HG02943 (cell line): ENCODE measurements at regions not wholly inside any gene's neighbourhood (a gene's known extent, or its start where the extent isn't known, plus 50 kb on each side); places are given as distances from the start of the nearest gene placed in this dataset.

Source experiments
- ATAC-seq: cut with Tn5 transposase; IDR thresholded peaks from one replicate; pipeline ENCODE4 v1.9.1; 2021; ENCODE audit warnings: mild to moderate bottlenecking, low read depth, moderate library complexity; ENCODE audit not compliant: unreplicated experiment

GRCh38 chr5:10854506-10855277 lies 93.7 kb upstream of the DAP start:
- ATAC-seq, result no peak

GRCh38 chr5:10853154-10853553 lies 92.1 kb upstream of the DAP start:
- ATAC-seq, result no peak

- ATAC-seq, result no peak
Measured at GRCh38 chr5:10849278-10849677, 88.2 kb upstream of the DAP start.

GRCh38 chr5:10844016-10844415 lies 83.0 kb upstream of the DAP start:
- no peak for ATAC-seq

GRCh38 chr5:10842823-10843222 lies 81.8 kb upstream of the DAP start:
- no peak for ATAC-seq

- no peak for ATAC-seq
Measured at GRCh38 chr5:10839916-10840599, 79.0 kb upstream of the DAP start.

GRCh38 chr5:10839118-10839517 lies 78.1 kb upstream of the DAP start:
- no peak for ATAC-seq

- ATAC-seq, result no peak
Measured at GRCh38 chr5:10838038-10838437, 77.0 kb upstream of the DAP start.

- ATAC-seq, result no peak
Measured at GRCh38 chr5:10836986-10837385, 76.0 kb upstream of the DAP start.

- ATAC-seq, result no peak
Measured at GRCh38 chr5:10834695-10835094, 73.7 kb upstream of the DAP start.

GRCh38 chr5:10832987-10833386 lies 72.0 kb upstream of the DAP start:
- no peak for ATAC-seq

GRCh38 chr5:10832421-10832820 lies 71.4 kb upstream of the DAP start:
- no peak for ATAC-seq

- ATAC-seq, result no peak
Measured at GRCh38 chr5:10831419-10831818, 70.4 kb upstream of the DAP start.

GRCh38 chr5:10828241-10828640 lies 67.2 kb upstream of the DAP start:
- ATAC-seq, result no peak

- no peak for ATAC-seq
Measured at GRCh38 chr5:10827571-10827970, 66.5 kb upstream of the DAP start.

- ATAC-seq, result no peak
Measured at GRCh38 chr5:10826971-10827370, 65.9 kb upstream of the DAP start.

- ATAC-seq, result no peak
Measured at GRCh38 chr5:10825897-10826644, 65.0 kb upstream of the DAP start.

GRCh38 chr5:10812218-10812617 lies 51.2 kb upstream of the DAP start:
- no peak for ATAC-seq
